Neural progenitor cell (in vitro differentiated cells): ENCODE measurements at regions not wholly inside any gene's neighbourhood (a gene's known extent, or its start where the extent isn't known, plus 50 kb on each side); places are given as distances from the start of the nearest gene placed in this dataset.

ENCODE experiments used
- CTCF ChIP-seq: fragments of 200-600 bp; sonication (generic); IDR thresholded peaks from 2 replicates; pipeline ENCODE4 v1.5.1; 2017; ENCODE audit warnings: antibody characterized with exemption, mild to moderate bottlenecking
- EZH2 ChIP-seq: fragments of 200-600 bp; sonication (generic); IDR thresholded peaks from 2 replicates; pipeline ENCODE4 v1.6.1; 2017; ENCODE audit warnings: antibody characterized with exemption, mild to moderate bottlenecking, moderate library complexity

- TF ChIP-seq CTCF (no peak), EZH2 (no peak)
These were observed 335.6 kb upstream of the SLC16A7 start for GRCh38 chr12:59260202-59260601.
